ENCODE measurements at regions not wholly inside any gene's neighbourhood (a gene's known extent, or its start where the extent isn't known, plus 50 kb on each side); places are given as distances from the start of the nearest gene placed in this dataset.

- dilution Hi-C loops (cut with MboI; ENCODE audit: extremely low pct_ligation_motif_present, low sequenced_read_pairs) = no loop called here
- TF ChIP-seq CTCF (optimal IDR thresholded peaks at IDR 0.05 in 1 of 3, IDR thresholded peaks at IDR 0.05 in 1 of 3, conservative IDR thresholded peaks at IDR 0.05 in 1 of 3; ENCODE audit: extremely low read depth in 1 of 3, insufficient read depth in 2 of 3, low read length in 3 of 3) = no peak
- TF ChIP-seq EZH2 (IDR thresholded peaks at IDR 0.05; ENCODE audit: low read length) = no peak
- no peak for FAIRE-seq
Observed at GRCh38 chr3:159319156-159319555, 517.3 kb downstream of the MFSD1 start.

GRCh38 chr3:159322322-159322939 lies 520.6 kb downstream of the MFSD1 start:
- Histone ChIP-seq H3K27ac (ENCODE audit: control insufficient read depth, insufficient read depth, low read length) (no peak overlapping the region), H3K4me1 (ENCODE audit: control insufficient read depth, extremely low read depth, insufficient read depth, low read length) (no peaks in the 10 kb centered on the region), H3K27me3 (ENCODE audit: control insufficient read depth, extremely low read depth, insufficient read depth, low read length) (no peaks in the 10 kb centered on the region), H4K20me1 (ENCODE audit: control insufficient read depth, extremely low read depth, insufficient read depth, low read length) (no peaks in the 10 kb centered on the region), H3K9me1 (ENCODE audit: control insufficient read depth, extremely low read depth, insufficient read depth, low read length) (no peaks in the 10 kb centered on the region), H3K36me3 (ENCODE audit: control insufficient read depth in 2 of 2, extremely low read depth in 1 of 2, insufficient read depth in 2 of 2, low read length in 2 of 2) (no peaks in the 10 kb centered on the region), H3K4me2 (ENCODE audit: control insufficient read depth, extremely low read depth, insufficient read depth, low read depth, low read length) (no peak overlapping the region), H3K4me3 (ENCODE audit: control insufficient read depth in 2 of 3, extremely low read depth in 1 of 3, insufficient read depth in 2 of 3, low read depth in 1 of 3, low read length in 3 of 3) (no peak overlapping the region), H2AFZ (ENCODE audit: control insufficient read depth, low read length) (no peak overlapping the region), H3K9me3 (ENCODE audit: control insufficient read depth, low read depth, low read length) (no peaks in the 10 kb centered on the region), H3K9ac (ENCODE audit: control insufficient read depth, extremely low read depth, insufficient read depth, low read length) (no peak overlapping the region), H3K79me2 (ENCODE audit: control insufficient read depth, insufficient read depth, low read length) (no peaks in the 10 kb centered on the region)
- dilution Hi-C loops (cut with MboI; ENCODE audit: extremely low pct_ligation_motif_present, low sequenced_read_pairs) = no loop called here
- no peak for FAIRE-seq
- TF ChIP-seq CTCF (optimal IDR thresholded peaks at IDR 0.05 in 1 of 3, IDR thresholded peaks at IDR 0.05 in 1 of 3, conservative IDR thresholded peaks at IDR 0.05 in 1 of 3; ENCODE audit: extremely low read depth in 1 of 3, insufficient read depth in 2 of 3, low read length in 3 of 3) = peak; percentile 70 to 82 (median 74)
- no peak for TF ChIP-seq EZH2 (IDR thresholded peaks at IDR 0.05; ENCODE audit: low read length)
- no peak for DNase-seq (ENCODE audit: low read depth, low spot score)

More at GRCh38 chr3:159319156-159319555, 517.3 kb downstream of the MFSD1 start:
- H2AFZ ChIP-seq (ENCODE audit: control insufficient read depth, low read length) = no peak overlapping the region
- H3K9ac ChIP-seq (ENCODE audit: control insufficient read depth, extremely low read depth, insufficient read depth, low read length) = no peak overlapping the region
- no peak overlapping the region for H3K4me2 ChIP-seq (ENCODE audit: control insufficient read depth, extremely low read depth, insufficient read depth, low read depth, low read length)
- no peaks in the 10 kb centered on the region for H3K4me1 ChIP-seq (ENCODE audit: control insufficient read depth, extremely low read depth, insufficient read depth, low read length)
- no peaks in the 10 kb centered on the region for H3K9me1 ChIP-seq (ENCODE audit: control insufficient read depth, extremely low read depth, insufficient read depth, low read length)
- no peak overlapping the region for H3K4me3 ChIP-seq (ENCODE audit: control insufficient read depth in 2 of 3, extremely low read depth in 1 of 3, insufficient read depth in 2 of 3, low read depth in 1 of 3, low read length in 3 of 3)
- no peaks in the 10 kb centered on the region for H3K9me3 ChIP-seq (ENCODE audit: control insufficient read depth, low read depth, low read length)
- no peaks in the 10 kb centered on the region for H3K79me2 ChIP-seq (ENCODE audit: control insufficient read depth, insufficient read depth, low read length)
- DNase-seq (ENCODE audit: low read depth, low spot score) = no peak
- H4K20me1 ChIP-seq (ENCODE audit: control insufficient read depth, extremely low read depth, insufficient read depth, low read length) = no peaks in the 10 kb centered on the region
- H3K27me3 ChIP-seq (ENCODE audit: control insufficient read depth, extremely low read depth, insufficient read depth, low read length) = no peaks in the 10 kb centered on the region
- no peak overlapping the region for H3K27ac ChIP-seq (ENCODE audit: control insufficient read depth, insufficient read depth, low read length)
- H3K36me3 ChIP-seq (ENCODE audit: control insufficient read depth in 2 of 2, extremely low read depth in 1 of 2, insufficient read depth in 2 of 2, low read length in 2 of 2) = no peaks in the 10 kb centered on the region
